ENCODE measurements at regions not wholly inside any gene's neighbourhood (a gene's known extent, or its start where the extent isn't known, plus 50 kb on each side); places are given as distances from the start of the nearest gene placed in this dataset.

- TF ChIP-seq CTCF (IDR thresholded peaks at IDR 0.05) (no peak), POLR2A (IDR thresholded peaks at IDR 0.05; ENCODE audit: low read depth) (no peak)
Measured at GRCh38 chr4:153884325-153884724, 95.4 kb upstream of the SFRP2 start.
